Dendritic cell treated with granulocyte-macrophage colony-stimulating factor and Interleukin-4, amounts not matched to agents 40 ng/mL and 50 ng/mL, for 4 days (primary cell): ENCODE measurements at regions not wholly inside any gene's neighbourhood (a gene's known extent, or its start where the extent isn't known, plus 50 kb on each side); places are given as distances from the start of the nearest gene placed in this dataset.
"Not testable (repeated sequence)": the region's sequence is repeated elsewhere in the genome, so short reads cannot be mapped to it uniquely, and the experiment has no call there.

Source experiments
- H3K27ac Mint-ChIP-seq: one replicate; pipeline ENCODE4 v1.8.0; 2022; ENCODE audit warnings: mild to moderate bottlenecking, mixed read lengths
- H3K27me3 Mint-ChIP-seq: one replicate; pipeline ENCODE4 v1.8.0; 2022; ENCODE audit warnings: mild to moderate bottlenecking, mixed read lengths
- H3K36me3 Mint-ChIP-seq: one replicate; pipeline ENCODE4 v1.8.0; 2022; ENCODE audit warnings: low read depth, mixed read lengths
- H3K4me1 Mint-ChIP-seq: one replicate; pipeline ENCODE4 v1.8.0; 2022; ENCODE audit warnings: low read depth, mixed read lengths
- H3K4me3 Mint-ChIP-seq: one replicate; pipeline ENCODE4 v1.8.0; 2022; ENCODE audit warnings: mild to moderate bottlenecking, moderate library complexity, mixed read lengths
- H3K9me3 Mint-ChIP-seq: one replicate; pipeline ENCODE4 v1.8.0; 2022; ENCODE audit warnings: mixed read lengths
- intact Hi-C: fragments of 100-400 bp; cut with micrococcal nuclease; formaldehyde crosslinking; loops from one replicate; pipeline ENCODE4 v1.15.0; 2022

DNA sequence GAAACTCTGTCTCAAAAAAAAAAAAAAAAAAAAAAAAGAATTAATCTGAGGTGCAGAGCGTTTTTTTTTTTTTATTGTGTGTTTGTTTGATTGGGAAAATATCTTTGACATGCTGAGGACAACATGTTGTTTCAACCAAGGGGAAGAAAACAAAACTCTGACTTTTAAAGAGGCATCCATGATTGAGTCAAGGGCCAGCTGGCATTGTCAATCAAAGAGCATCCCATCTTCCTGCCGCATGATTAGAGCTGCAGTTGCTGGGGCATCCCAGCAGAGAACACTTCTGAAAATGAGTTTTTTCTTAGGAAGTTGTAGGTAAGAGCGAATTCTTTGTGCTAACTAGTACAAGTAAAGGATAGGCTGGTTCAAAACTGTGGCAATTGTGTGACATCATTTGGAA is 200.9 kb upstream of the DAAM1 start:
- H3K36me3 Mint-ChIP-seq = no peaks in the 10 kb centered on the region
- H3K27me3 Mint-ChIP-seq = no peaks in the 10 kb centered on the region
- H3K27ac Mint-ChIP-seq = no peak overlapping the region
- H3K9me3 Mint-ChIP-seq = peaks cover 16% of the 10 kb centered on the region
- no peak overlapping the region for H3K4me3 Mint-ChIP-seq
- no peaks in the 10 kb centered on the region for H3K4me1 Mint-ChIP-seq
- intact Hi-C loops = no loop called here

DNA sequence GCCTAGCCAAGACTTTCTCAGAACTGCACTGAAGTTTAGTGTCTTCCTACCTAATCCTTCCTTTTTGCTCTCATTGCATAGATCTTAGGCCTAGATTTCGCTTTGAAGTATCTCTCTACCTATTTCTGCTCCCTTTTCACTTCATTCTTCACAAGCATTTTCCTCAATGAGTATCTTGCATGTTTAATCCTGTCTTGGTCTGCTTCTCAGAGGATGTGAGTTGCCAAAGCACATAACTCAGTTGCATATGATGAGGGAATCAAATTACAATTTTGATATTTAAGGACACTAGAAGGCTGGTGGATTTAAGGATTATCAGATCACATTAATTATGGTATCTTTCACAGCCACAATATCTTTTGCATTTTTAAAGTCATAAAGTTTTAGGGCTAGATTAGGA is 195.5 kb upstream of the DAAM1 start:
- Mint-ChIP-seq H3K36me3 (no peaks in the 10 kb centered on the region), H3K27me3 (no peaks in the 10 kb centered on the region), H3K9me3 (peaks cover 23% of the 10 kb centered on the region), H3K4me3 (no peak overlapping the region), H3K27ac (no peak overlapping the region), H3K4me1 (no peaks in the 10 kb centered on the region)
- intact Hi-C loops = no loop called here

DNA sequence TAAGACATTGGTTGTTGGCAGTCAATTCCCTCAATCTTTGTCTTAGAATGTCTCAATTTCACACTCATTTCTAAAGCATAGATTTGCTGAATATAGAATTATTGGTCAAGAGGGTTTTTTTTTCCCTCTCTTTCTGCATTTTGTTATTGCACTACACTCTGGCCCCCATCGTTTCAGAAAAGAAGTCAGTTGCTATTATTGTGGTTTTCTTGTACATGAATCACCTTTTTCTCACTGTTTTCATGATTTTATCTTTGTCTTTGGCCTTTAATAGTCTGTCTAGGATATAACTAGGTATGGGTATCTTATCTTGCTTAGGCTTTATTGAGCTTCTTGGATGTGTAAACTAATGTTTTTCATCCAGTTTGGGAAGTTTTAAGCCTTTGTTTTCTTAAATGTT is 194.3 kb upstream of the DAAM1 start:
- Mint-ChIP-seq H3K27ac (no peak overlapping the region), H3K4me3 (no peak overlapping the region), H3K36me3 (no peaks in the 10 kb centered on the region), H3K9me3 (peaks cover 21% of the 10 kb centered on the region), H3K4me1 (no peaks in the 10 kb centered on the region), H3K27me3 (no peaks in the 10 kb centered on the region)
- intact Hi-C loops = no loop called here

DNA sequence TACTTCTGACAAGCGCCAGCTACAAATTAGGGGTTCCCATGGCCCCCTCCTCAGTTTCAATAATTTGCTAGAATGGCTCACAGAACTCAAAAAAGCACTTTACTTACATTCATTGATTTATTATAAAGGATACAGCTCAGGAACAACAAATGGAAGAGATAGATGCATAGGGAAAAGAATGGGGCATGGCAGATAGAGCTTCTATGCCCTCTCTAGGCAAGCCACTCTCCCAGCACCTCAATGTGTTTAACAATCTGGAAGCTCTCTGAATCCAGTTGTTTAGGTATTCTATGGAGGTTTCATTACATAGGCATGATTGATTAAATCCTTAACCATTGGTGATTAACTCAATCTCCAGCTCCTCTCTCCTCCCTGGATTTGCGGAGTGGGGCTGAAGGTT is 184.5 kb upstream of the DAAM1 start:
- Mint-ChIP-seq H3K4me1 (no peaks in the 10 kb centered on the region), H3K27ac (no peak overlapping the region), H3K4me3 (no peak overlapping the region), H3K9me3 (peaks cover 11% of the 10 kb centered on the region), H3K36me3 (no peaks in the 10 kb centered on the region), H3K27me3 (no peaks in the 10 kb centered on the region)
- intact Hi-C loops = no loop called here

DNA sequence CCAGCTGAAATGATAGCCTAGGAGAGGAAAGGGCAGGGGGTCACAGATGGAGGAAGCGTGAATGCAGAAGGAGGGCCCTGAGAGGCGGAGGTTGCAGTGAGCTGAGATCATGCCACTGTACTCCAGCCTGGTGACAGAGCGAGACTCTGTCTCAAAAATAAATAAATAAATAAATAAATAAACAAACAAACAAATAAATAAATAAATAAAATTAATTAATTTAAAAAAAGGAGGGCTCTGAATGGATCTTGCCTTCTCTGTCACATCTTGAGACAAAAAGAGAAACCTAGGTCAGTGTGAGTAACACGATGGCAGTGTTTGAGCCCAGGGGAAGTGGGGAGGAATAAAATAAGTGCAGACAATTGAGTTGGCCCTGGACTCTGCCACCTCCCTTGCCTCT is 182.3 kb upstream of the DAAM1 start:
- H3K4me1 Mint-ChIP-seq, H3K27ac Mint-ChIP-seq, H3K36me3 Mint-ChIP-seq, H3K4me3 Mint-ChIP-seq, intact Hi-C loops, H3K27me3 Mint-ChIP-seq: not testable (repeated sequence)
- H3K9me3 Mint-ChIP-seq = peaks cover 17% of the 10 kb centered on the region

DNA sequence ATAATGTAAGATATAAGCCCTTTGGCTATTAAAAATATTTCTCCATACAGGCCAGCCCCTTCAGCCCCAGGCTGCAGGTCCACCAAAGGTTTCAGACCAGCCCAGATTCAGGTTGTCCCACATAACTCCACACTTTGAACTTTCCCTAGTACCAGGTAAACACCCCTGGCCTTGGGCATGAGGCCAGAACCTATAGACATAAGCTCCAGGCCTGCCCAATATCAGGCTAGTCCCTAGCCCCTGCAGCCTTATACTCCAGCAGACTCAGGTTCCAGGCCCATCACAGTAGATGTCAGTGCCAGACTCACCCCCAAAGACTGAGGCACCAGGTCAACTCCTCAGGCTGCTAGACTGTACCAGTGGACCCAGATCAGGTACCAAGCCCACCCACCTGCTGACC is 178.5 kb upstream of the DAAM1 start:
- Mint-ChIP-seq H3K4me1 (no peaks in the 10 kb centered on the region), H3K27ac (no peak overlapping the region), H3K27me3 (no peaks in the 10 kb centered on the region), H3K9me3 (peaks cover 33% of the 10 kb centered on the region), H3K36me3 (no peaks in the 10 kb centered on the region), H3K4me3 (no peak overlapping the region)
- intact Hi-C loops = no loop called here

DNA sequence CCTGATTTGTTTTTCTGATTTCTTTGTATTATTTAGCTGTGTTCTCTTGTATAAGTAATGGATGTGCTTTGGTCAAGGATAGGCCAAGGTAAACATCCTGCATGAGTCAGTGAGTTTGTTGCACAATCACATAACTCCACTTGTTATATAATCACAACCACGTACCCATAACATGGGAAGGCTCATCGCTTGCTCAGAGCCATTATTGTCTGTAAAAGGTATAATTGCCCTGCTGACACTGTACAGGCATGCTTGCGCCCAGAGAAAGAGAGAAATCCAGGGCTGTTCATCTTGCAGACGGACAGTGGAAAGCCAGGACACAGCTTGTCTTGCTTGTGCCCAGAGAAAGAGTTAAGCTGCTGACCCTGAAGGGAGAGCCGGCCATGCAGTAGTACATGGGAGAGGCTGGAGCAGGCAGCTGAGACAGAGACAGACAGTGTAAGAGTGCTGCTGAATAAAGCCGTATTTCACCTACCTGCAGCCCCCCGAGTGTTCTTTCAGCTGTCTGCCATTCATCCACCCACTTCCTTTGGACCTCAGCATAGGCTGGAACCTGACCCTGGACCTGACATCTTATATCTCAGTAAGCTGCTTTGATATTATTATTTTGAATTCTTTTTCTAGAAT is 174.7 kb upstream of the DAAM1 start:
- Mint-ChIP-seq H3K4me3 (no peak overlapping the region), H3K27ac (no peak overlapping the region), H3K9me3 (peaks cover 22% of the 10 kb centered on the region), H3K27me3 (no peaks in the 10 kb centered on the region), H3K4me1 (no peaks in the 10 kb centered on the region), H3K36me3 (no peaks in the 10 kb centered on the region)
- intact Hi-C loops = no loop called here

DNA sequence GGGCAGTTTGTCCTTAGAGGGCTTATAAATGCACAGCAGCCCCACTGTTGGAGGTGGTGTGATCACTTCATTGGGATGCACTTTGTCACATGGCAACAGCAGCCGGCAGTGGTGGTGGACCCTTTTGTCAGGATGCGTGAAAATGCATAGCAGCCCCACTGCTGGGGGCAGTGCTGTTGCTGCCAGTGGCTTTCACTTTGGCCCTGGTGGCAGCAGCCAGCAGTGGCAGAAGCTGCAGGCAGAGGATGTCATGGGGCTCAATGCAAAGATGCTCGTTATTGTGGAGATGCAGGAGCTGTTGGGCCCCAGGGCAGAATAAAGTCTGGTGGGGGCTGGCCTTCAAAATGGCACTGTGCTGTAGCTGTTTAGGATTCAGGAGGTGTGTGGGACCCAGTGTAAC is 173.0 kb upstream of the DAAM1 start:
- intact Hi-C loops = no loop called here
- H3K27ac Mint-ChIP-seq = no peak overlapping the region
- no peaks in the 10 kb centered on the region for H3K27me3 Mint-ChIP-seq
- no peak overlapping the region for H3K4me3 Mint-ChIP-seq
- H3K36me3 Mint-ChIP-seq = no peaks in the 10 kb centered on the region
- H3K4me1 Mint-ChIP-seq = no peaks in the 10 kb centered on the region
- peaks cover 22% of the 10 kb centered on the region for H3K9me3 Mint-ChIP-seq

DNA sequence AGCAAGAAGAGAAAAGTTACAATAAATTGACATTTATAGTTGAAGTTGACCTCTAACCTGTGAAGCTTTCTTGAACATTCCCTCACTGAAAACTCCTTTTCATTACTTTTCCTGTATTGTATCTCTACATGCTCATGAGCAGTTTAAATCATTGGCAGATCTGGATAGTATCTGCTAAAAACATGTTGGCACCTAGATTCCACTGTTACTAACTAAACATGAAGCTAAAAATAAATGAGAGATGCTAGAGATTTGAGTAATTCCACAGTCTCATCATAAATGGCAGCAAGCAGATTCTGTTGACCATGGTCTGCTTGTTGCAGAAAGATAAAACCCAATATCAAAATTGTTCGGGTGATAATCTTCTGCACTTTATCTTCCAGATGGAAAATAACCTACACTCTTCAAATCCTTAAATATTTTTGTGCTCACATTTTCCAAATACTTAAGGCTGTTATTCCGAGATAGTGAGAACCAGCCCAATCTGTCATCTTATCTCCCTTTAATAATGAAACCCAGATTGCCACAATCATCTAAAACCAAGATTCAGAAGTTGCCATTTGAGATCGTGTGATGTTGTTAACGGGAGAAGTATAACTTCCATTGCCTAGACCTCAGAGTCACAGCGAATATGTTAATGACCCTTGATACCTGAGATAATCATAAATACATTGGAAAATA is 171.0 kb upstream of the DAAM1 start:
- intact Hi-C loops = no loop called here
- peaks cover 12% of the 10 kb centered on the region for H3K9me3 Mint-ChIP-seq
- no peaks in the 10 kb centered on the region for H3K36me3 Mint-ChIP-seq
- no peak overlapping the region for H3K27ac Mint-ChIP-seq
- no peak overlapping the region for H3K4me3 Mint-ChIP-seq
- H3K4me1 Mint-ChIP-seq = no peaks in the 10 kb centered on the region
- H3K27me3 Mint-ChIP-seq = no peaks in the 10 kb centered on the region

DNA sequence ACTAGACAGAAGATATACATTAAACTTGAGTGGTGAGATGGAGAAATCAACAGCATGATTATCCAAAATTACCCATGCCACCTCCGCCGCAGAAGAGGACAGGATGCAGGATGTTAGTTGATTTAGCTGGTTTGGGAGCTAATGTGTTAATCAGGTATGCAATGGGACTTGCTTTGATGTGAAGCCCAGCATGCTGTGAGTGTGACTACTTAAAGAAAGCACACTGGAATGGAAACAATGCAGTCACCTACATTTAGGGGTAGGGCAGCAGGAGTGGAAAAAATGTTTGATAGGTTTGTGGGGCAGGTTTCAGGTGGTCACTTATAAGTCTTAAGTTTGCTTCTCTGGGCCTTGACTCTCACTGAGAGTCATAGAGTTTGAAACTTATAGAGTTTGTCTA is 170.0 kb upstream of the DAAM1 start:
- Mint-ChIP-seq H3K4me3 (no peak overlapping the region), H3K27ac (no peak overlapping the region), H3K9me3 (peaks cover 2% of the 10 kb centered on the region), H3K4me1 (no peaks in the 10 kb centered on the region), H3K36me3 (no peaks in the 10 kb centered on the region), H3K27me3 (no peaks in the 10 kb centered on the region)
- intact Hi-C loops = no loop called here

DNA sequence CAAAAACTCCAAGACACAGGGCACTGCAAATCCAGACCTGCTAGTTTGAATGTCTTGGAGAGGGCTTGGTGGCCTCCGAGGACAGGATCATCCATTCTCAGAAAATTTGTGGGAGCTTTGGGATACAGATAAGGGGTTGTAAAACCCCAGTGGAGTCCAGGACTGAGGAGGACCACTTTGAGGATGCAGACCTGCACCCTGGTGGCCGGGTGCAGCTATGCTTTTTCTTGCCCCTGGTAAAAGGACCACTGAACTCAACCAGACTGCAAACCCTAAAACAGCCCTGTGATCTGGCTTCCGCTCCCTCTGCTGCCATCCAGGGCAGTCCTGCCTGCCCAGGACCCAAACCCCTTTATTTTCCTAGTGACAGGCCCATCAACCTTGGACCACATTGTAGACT is 169.5 kb upstream of the DAAM1 start:
- no peak overlapping the region for H3K27ac Mint-ChIP-seq
- H3K4me3 Mint-ChIP-seq = no peak overlapping the region
- no peaks in the 10 kb centered on the region for H3K9me3 Mint-ChIP-seq
- H3K36me3 Mint-ChIP-seq = no peaks in the 10 kb centered on the region
- no peaks in the 10 kb centered on the region for H3K4me1 Mint-ChIP-seq
- no peaks in the 10 kb centered on the region for H3K27me3 Mint-ChIP-seq
- intact Hi-C loops = no loop called here

DNA sequence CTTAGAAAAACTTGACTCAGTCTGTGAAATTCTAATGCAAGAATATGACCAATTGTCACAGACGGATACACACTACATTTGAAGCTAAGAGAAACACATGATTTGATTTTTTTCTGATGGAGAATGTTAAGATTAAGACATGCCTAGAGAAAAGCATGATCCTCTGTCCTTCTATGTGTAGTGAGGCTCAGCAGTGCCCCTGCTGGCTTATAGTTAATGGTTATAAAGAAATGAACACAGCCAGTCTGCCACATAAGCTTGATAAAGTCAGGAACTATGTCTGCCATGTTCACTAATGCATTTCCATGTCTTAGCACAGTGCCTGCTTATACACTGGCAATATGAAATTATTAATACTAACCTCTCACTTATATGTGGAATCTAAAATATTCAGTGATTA is 168.1 kb upstream of the DAAM1 start:
- Mint-ChIP-seq H3K9me3 (no peaks in the 10 kb centered on the region), H3K36me3 (no peaks in the 10 kb centered on the region), H3K4me1 (no peaks in the 10 kb centered on the region), H3K4me3 (no peak overlapping the region), H3K27ac (no peak overlapping the region), H3K27me3 (no peaks in the 10 kb centered on the region)
- intact Hi-C loops = loop anchor here (10.0 kb wide), 1 partner anchor 516 kb away; no protein-coding TSS in a partner anchor

DNA sequence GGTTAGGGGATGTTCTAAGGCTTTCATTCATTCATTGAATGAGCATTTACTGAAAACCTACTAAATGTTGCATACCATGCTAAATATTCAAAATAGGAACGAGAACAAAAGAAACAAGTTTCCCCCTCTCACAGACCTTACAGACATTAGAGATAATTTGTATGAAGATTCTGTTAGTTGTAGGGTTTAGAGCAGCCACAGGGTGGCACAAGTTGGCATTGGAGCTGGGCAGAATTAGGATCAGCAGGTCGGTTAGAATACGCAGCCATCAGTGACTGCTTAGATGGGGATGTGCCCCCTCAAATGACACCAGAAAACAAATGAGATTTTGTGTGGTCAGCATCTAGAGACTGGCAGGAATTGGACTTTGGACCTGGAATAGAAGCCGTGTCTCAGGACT is 166.3 kb upstream of the DAAM1 start:
- no peak overlapping the region for H3K27ac Mint-ChIP-seq
- no peaks in the 10 kb centered on the region for H3K4me1 Mint-ChIP-seq
- H3K36me3 Mint-ChIP-seq = no peaks in the 10 kb centered on the region
- no peaks in the 10 kb centered on the region for H3K9me3 Mint-ChIP-seq
- H3K4me3 Mint-ChIP-seq = no peak overlapping the region
- no peaks in the 10 kb centered on the region for H3K27me3 Mint-ChIP-seq
- intact Hi-C loops = loop anchor here (10.0 kb wide), 1 partner anchor 517 kb away; no protein-coding TSS in a partner anchor

DNA sequence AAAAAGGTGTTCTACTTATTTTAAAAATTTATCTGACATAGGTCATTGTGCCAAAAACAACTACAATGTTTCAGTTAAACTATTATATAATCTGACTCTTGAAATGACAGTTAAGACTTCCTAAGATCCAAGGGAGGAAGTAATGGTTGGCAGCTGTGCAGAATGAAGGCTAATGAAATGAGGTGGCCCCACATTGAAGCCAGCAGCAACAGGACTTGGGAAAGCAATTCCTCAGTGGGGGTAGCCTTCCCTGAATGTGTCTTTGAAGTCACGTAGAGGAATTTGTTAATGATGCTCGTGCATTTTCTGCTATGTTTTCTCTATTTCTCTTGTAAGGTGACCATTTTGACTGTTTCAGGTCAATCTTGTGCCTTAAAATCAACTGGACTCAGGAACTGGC is 162.4 kb upstream of the DAAM1 start:
- Mint-ChIP-seq H3K27me3 (no peaks in the 10 kb centered on the region), H3K4me1 (peaks cover 8% of the 10 kb centered on the region), H3K27ac (no peak overlapping the region), H3K36me3 (no peaks in the 10 kb centered on the region), H3K4me3 (no peak overlapping the region), H3K9me3 (no peaks in the 10 kb centered on the region)
- intact Hi-C loops = loop anchor here (5.0 to 10.0 kb wide), 2 partner anchors 389 to 521 kb away; partner anchors contain the start of gene DACT1

DNA sequence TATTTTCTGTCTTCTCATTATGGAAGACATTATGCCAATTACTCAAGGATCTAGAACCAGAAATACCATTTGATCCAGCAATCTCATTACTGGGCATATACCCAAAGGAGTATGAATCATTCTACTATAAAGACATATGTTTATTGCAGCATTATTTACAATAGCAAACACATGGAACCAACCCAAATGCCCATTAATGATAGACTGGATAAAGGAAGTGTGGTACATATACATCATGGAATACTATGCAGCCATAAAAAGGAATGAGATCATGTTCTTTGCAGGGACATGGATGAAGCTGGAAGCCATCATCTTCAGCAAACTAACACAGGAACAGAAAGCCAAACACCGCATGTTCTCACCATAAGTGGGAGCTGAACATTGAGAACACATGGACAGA is 161.8 kb upstream of the DAAM1 start:
- not testable (repeated sequence) for H3K36me3 Mint-ChIP-seq, H3K4me1 Mint-ChIP-seq, H3K4me3 Mint-ChIP-seq, H3K9me3 Mint-ChIP-seq, H3K27ac Mint-ChIP-seq, H3K27me3 Mint-ChIP-seq
- intact Hi-C loops = loop anchor here (5.0 to 10.0 kb wide), 2 partner anchors 389 to 522 kb away; partner anchors contain the start of gene DACT1
